ENCODE measurements at regions not wholly inside any gene's neighbourhood (a gene's known extent, or its start where the extent isn't known, plus 50 kb on each side); places are given as distances from the start of the nearest gene placed in this dataset.
"Not testable (repeated sequence)": the region's sequence is repeated elsewhere in the genome, so short reads cannot be mapped to it uniquely, and the experiment has no call there.

GRCh38 chr17:43345515-43345914, 53.3 kb upstream of the ARL4D start:
- not testable (repeated sequence) for FAIRE-seq

GRCh38 chr17:43344685-43345084, 54.1 kb upstream of the ARL4D start:
- FAIRE-seq: no peak

- no peak for FAIRE-seq
These were observed 56.3 kb upstream of the ARL4D start for GRCh38 chr17:43342589-43342890.

- no peak for FAIRE-seq
These were observed 56.8 kb upstream of the ARL4D start for GRCh38 chr17:43341715-43342588.

GRCh38 chr17:43338886-43339516, 59.8 kb upstream of the ARL4D start:
- FAIRE-seq: no peak

GRCh38 chr17:43337684-43338428, 60.9 kb upstream of the ARL4D start:
- no peak for FAIRE-seq

GRCh38 chr17:43334738-43335402, 63.9 kb upstream of the ARL4D start:
- no peak for FAIRE-seq

GRCh38 chr17:43333433-43333943, 65.3 kb upstream of the ARL4D start:
- FAIRE-seq: no peak

- FAIRE-seq: no peak
These were observed 66.6 kb upstream of the ARL4D start for GRCh38 chr17:43332230-43332629.

GRCh38 chr17:43330876-43331639, 67.7 kb upstream of the ARL4D start:
- FAIRE-seq: no peak

- no peak for FAIRE-seq
These were observed 69.6 kb upstream of the ARL4D start for GRCh38 chr17:43329183-43329582.

- FAIRE-seq: no peak
These were observed 70.1 kb upstream of the ARL4D start for GRCh38 chr17:43328650-43329049.

GRCh38 chr17:43327834-43328420, 70.9 kb upstream of the ARL4D start:
- FAIRE-seq: no peak

- FAIRE-seq: no peak
These were observed 71.4 kb upstream of the ARL4D start for GRCh38 chr17:43327421-43327820.

GRCh38 chr17:43326490-43327275, 72.1 kb upstream of the ARL4D start:
- no peak for FAIRE-seq

GRCh38 chr17:43324205-43324893, 74.4 kb upstream of the ARL4D start:
- no peak for FAIRE-seq

GRCh38 chr17:43319293-43320124, 79.3 kb upstream of the ARL4D start:
- no peak for FAIRE-seq

GRCh38 chr17:43316522-43317142, 82.2 kb upstream of the ARL4D start:
- no peak for FAIRE-seq
